NB4 (cell line): ENCODE measurements at regions not wholly inside any gene's neighbourhood (a gene's known extent, or its start where the extent isn't known, plus 50 kb on each side); places are given as distances from the start of the nearest gene placed in this dataset.

Experiments used
- DNase-seq: peaks from one replicate; pipeline ENCODE4 v3.0.0; 2010; ENCODE audit warnings: low read depth
- H3K4me3 ChIP-seq: one replicate; pipeline ENCODE4 v1.5.1; 2011; ENCODE audit warnings: mild to moderate bottlenecking, low read depth, low read length, moderate library complexity
- MYC ChIP-seq: IDR thresholded peaks from 2 replicates; pipeline ENCODE4 v1.6.1; 2011; ENCODE audit warnings: low read depth, low read length
- POLR2A ChIP-seq: IDR thresholded peaks from 2 replicates; pipeline ENCODE4 v1.6.1; 2011; ENCODE audit warnings: mild to moderate bottlenecking; ENCODE audit not compliant: insufficient read length; ENCODE audit errors: extremely low read depth
- TF ChIP-seq, protein P1 (sequence below): IDR thresholded peaks from 2 replicates; pipeline ENCODE4 v1.6.1; 2011; ENCODE audit warnings: low read depth, low read length
- TF ChIP-seq, protein P2 (sequence below): IDR thresholded peaks from one replicate; pipeline ENCODE4 v1.5.1; 2012; ENCODE audit warnings: low read depth, low read length

DNA sequence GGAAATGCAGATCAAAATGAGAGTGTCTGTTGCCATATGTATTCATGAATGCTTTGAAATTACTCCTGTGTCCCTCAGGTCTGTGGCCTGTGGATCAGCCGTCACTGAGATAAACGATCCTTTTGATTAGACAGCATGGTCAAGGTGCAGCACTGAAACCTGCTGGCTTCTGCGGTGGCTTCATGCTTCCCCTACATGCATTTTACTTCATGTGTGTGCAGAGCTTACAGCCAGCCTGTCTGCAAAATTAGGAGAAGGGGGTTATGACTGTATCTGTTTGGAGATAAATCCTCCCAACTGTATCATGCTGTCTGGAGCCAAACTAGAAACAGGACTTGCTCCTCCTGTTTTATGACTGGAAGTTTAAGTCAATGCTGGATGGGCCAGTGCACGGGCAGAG lies 71.0 kb upstream of the PLPP4 start:
- DNase-seq, result no peak
- no peak for TF ChIP-seq POLR2A
- no peak for TF ChIP-seq MYC
- TF ChIP-seq, protein P1, sequence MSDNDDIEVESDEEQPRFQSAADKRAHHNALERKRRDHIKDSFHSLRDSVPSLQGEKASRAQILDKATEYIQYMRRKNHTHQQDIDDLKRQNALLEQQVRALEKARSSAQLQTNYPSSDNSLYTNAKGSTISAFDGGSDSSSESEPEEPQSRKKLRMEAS, result no peak
- TF ChIP-seq, protein P2, sequence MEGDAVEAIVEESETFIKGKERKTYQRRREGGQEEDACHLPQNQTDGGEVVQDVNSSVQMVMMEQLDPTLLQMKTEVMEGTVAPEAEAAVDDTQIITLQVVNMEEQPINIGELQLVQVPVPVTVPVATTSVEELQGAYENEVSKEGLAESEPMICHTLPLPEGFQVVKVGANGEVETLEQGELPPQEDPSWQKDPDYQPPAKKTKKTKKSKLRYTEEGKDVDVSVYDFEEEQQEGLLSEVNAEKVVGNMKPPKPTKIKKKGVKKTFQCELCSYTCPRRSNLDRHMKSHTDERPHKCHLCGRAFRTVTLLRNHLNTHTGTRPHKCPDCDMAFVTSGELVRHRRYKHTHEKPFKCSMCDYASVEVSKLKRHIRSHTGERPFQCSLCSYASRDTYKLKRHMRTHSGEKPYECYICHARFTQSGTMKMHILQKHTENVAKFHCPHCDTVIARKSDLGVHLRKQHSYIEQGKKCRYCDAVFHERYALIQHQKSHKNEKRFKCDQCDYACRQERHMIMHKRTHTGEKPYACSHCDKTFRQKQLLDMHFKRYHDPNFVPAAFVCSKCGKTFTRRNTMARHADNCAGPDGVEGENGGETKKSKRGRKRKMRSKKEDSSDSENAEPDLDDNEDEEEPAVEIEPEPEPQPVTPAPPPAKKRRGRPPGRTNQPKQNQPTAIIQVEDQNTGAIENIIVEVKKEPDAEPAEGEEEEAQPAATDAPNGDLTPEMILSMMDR, result no peak
- no peak overlapping the region for H3K4me3 ChIP-seq

DNA sequence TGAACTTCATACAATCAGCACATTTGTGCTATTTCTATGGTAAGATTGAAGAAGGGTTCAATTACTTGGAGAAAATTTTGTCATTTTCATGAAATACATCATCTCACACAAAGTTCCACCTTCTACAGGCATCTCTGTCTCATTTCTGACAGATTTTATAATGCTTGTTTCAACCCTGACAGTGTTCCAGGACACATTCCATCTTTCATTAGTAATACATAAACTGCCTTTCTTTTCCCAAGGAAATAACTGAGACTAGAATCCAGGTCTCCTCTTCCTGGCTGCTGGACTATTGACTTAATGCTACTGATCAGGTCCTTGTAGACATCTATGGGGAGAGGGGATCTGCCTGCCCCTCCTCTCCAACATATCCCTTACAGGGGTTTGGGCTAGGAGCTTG lies 70.1 kb upstream of the PLPP4 start:
- DNase-seq, result no peak
- no peak overlapping the region for H3K4me3 ChIP-seq
- TF ChIP-seq, protein P2, result no peak
- TF ChIP-seq, protein P1, result no peak
- no peak for TF ChIP-seq POLR2A
- TF ChIP-seq MYC, result no peak

DNA sequence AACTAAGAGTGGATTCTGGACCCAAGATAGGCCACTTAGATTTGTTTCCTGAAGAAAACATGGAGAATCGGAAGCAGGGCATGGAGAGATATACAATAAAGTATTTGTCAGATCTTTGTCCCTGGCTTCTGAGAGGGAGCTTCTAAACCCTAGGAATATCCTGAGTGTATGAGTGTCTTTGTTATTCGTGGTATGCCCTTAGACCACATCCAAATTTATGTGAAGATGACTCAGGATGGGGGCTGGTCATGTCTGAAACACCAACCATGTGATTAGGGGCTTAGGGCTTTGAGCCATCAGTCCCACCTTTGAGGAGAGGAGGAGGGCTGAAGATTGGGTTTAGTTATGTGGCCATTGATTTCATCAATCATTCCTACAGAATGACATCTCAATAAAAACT lies 69.7 kb upstream of the PLPP4 start:
- TF ChIP-seq MYC (no peak), POLR2A (no peak)
- TF ChIP-seq, protein P1, result no peak
- TF ChIP-seq, protein P2, result no peak
- no peak overlapping the region for H3K4me3 ChIP-seq
- no peak for DNase-seq

DNA sequence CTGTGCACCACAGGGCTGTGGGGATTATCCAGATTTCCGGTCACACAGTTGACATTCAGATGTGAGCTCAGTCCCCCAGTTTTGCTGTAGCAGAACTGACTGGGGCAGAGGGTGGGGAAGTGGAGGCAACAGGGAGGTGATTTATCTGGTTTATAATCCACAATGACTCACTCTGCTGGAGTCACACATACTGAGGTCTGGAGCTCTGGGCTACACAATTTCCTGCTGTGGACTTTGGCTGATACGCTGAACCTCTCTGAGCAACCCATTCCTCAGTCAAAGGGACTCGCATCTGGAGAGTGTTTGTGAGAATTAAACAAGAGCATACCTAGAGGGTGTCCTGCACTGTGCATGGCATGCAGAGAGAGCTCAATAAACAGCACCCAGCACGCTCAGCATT lies 64.8 kb upstream of the PLPP4 start:
- DNase-seq, result no peak
- TF ChIP-seq, protein P1, result no peak
- TF ChIP-seq, protein P2, result no peak
- TF ChIP-seq POLR2A (no peak), MYC (no peak)

DNA sequence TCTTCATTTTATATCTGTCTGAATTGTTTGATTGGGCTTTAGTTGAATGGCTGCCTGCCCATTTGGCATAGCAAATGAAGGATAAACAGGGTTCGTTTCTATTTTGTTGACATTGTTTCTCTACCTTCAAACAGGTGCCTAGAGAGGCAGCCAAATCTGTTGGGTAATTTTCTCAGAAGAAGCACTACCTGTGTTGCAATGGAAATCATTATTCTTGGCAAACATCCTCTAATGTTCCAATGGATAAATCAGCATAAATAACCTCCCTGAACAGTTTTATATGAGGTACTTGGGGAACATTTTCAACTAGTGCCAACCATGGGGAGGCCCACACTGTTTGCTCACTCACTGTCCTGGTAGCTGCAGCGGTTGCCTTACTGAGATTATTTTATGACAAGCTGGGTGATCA lies 64.4 kb upstream of the PLPP4 start:
- DNase-seq, result no peak
- no peak overlapping the region for H3K4me3 ChIP-seq
- no peak for TF ChIP-seq POLR2A
- TF ChIP-seq, protein P2, result no peak
- TF ChIP-seq, protein P1, result no peak
- no peak for TF ChIP-seq MYC

More for the DNA sequence above, 64.8 kb upstream of the PLPP4 start:
- H3K4me3 ChIP-seq, result no peak overlapping the region

DNA sequence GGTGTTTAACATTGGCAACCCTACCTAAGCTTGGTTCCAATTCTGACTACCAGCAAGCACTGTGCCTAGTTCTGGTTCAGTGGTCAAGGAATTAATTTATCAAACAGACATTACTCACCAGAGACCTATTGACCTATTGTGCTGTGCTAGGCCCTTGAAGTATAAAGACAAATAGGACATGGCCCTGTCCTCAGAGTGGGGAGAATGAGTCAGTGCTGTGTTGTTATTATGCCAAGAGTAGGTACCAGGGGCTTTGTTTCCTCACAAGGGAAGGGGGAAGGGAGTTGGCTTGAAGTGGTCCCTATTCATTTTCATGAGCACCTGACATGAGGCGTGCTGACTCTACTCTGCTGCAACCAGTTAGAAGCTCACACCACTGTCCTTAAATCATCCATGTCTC lies 62.6 kb upstream of the PLPP4 start:
- no peak overlapping the region for H3K4me3 ChIP-seq
- no peak for TF ChIP-seq POLR2A
- TF ChIP-seq, protein P1, result no peak
- TF ChIP-seq, protein P2, result no peak
- no peak for TF ChIP-seq MYC
- no peak for DNase-seq
